Hepatocyte (in vitro differentiated cells): ENCODE measurements at regions not wholly inside any gene's neighbourhood (a gene's known extent, or its start where the extent isn't known, plus 50 kb on each side); places are given as distances from the start of the nearest gene placed in this dataset.

Source experiments
- DNase-seq: peaks from one replicate; pipeline ENCODE4 v3.0.0-alpha.2; 2016; ENCODE audit warnings: low spot score
- H2AFZ ChIP-seq: fragments of 200-600 bp; sonication (generic); 2 replicates; pipeline ENCODE4 v1.6.0; 2016; ENCODE audit warnings: antibody characterized with exemption, mild to moderate bottlenecking
- H3K27ac ChIP-seq: fragments of 200-600 bp; sonication (generic); 2 replicates; pipeline ENCODE4 v1.5.1; 2016; ENCODE audit warnings: mild to moderate bottlenecking
- H3K27me3 ChIP-seq: fragments of 200-600 bp; sonication (generic); 2 replicates; pipeline ENCODE4 v1.6.1; 2016
- H3K36me3 ChIP-seq: fragments of 200-600 bp; sonication (generic); replicated peaks from 2 replicates; pipeline ENCODE4 v1.5.1; 2016; ENCODE audit warnings: low read depth; ENCODE audit not compliant: insufficient read depth
- H3K4me1 ChIP-seq: fragments of 200-600 bp; sonication (generic); 2 replicates; pipeline ENCODE4 v1.5.1; 2016; ENCODE audit warnings: mild to moderate bottlenecking, moderate library complexity; ENCODE audit not compliant: insufficient read depth
- H3K4me2 ChIP-seq: fragments of 200-600 bp; sonication (generic); 2 replicates; pipeline ENCODE4 v1.6.0; 2016
- H3K4me3 ChIP-seq: fragments of 200-600 bp; sonication (generic); 2 replicates; pipeline ENCODE4 v1.5.1; 2016; ENCODE audit warnings: mild to moderate bottlenecking
- H3K79me2 ChIP-seq: fragments of 200-600 bp; sonication (generic); 2 replicates; pipeline ENCODE4 v1.6.0; 2017; ENCODE audit warnings: mild to moderate bottlenecking
- H3K9me2 ChIP-seq: fragments of 200-600 bp; sonication (generic); replicated peaks from 2 replicates; pipeline ENCODE4 v1.6.0; 2017; ENCODE audit warnings: mild to moderate bottlenecking; ENCODE audit not compliant: insufficient read depth
- H3K9me3 ChIP-seq: fragments of 200-600 bp; sonication (generic); 2 replicates; pipeline ENCODE4 v1.5.1; 2016; ENCODE audit warnings: low read depth, mild to moderate bottlenecking
- H4K20me1 ChIP-seq: fragments of 200-600 bp; sonication (generic); 2 replicates; pipeline ENCODE4 v1.6.0; 2016; ENCODE audit warnings: mild to moderate bottlenecking; ENCODE audit not compliant: insufficient read depth, poor library complexity, severe bottlenecking
- EZH2 ChIP-seq: fragments of 200-600 bp; sonication (generic); IDR thresholded peaks from 2 replicates; pipeline ENCODE4 v1.6.1; 2016; ENCODE audit warnings: antibody characterized with exemption, mild to moderate bottlenecking, borderline replicate concordance
- EZH2phosphoT487 ChIP-seq: fragments of 200-600 bp; sonication (generic); IDR thresholded peaks from one replicate; pipeline ENCODE4 v1.6.1; 2018; ENCODE audit warnings: antibody characterized with exemption, mild to moderate bottlenecking, low read depth, moderate library complexity; ENCODE audit not compliant: unreplicated experiment, severe bottlenecking
- WGBS: methylation state at CpG from one replicate; pipeline ENCODE4 v1.1.6; 2016; ENCODE audit warnings: low lambda C conversion rate; ENCODE audit errors: missing lambda C conversion rate; 5-methylcytosine and 5-hydroxymethylcytosine counted together
- TF ChIP-seq, protein P1 (sequence below): fragments of 200-600 bp; sonication (generic); IDR thresholded peaks from 2 replicates; pipeline ENCODE4 v1.5.1; 2016; ENCODE audit warnings: antibody characterized with exemption, mild to moderate bottlenecking; ENCODE audit not compliant: poor library complexity

DNA sequence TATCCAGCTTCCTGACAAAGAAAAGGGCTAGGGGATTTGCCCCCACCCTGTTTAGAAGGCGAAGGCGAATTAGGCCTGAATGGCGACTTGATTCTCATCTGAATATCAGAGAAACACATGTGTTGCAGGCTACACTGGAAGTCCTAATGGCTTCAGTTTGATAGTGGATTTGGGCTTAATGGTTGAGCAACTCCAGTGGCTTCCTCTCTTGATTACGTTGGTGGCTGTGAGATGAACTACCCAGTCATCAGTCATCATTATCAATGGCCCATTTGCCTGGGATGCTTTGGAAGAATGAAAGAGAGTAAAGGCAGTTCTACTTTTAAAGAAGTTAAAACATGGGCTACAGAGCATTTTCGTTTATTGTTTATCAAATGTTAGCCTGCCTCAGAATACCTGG lies 60.9 kb upstream of the IL1R1 start:
- H3K27ac ChIP-seq = no peak overlapping the region
- 83% methylated on average over 5 of the region's 5 CpGs for WGBS
- TF ChIP-seq, protein P1, sequence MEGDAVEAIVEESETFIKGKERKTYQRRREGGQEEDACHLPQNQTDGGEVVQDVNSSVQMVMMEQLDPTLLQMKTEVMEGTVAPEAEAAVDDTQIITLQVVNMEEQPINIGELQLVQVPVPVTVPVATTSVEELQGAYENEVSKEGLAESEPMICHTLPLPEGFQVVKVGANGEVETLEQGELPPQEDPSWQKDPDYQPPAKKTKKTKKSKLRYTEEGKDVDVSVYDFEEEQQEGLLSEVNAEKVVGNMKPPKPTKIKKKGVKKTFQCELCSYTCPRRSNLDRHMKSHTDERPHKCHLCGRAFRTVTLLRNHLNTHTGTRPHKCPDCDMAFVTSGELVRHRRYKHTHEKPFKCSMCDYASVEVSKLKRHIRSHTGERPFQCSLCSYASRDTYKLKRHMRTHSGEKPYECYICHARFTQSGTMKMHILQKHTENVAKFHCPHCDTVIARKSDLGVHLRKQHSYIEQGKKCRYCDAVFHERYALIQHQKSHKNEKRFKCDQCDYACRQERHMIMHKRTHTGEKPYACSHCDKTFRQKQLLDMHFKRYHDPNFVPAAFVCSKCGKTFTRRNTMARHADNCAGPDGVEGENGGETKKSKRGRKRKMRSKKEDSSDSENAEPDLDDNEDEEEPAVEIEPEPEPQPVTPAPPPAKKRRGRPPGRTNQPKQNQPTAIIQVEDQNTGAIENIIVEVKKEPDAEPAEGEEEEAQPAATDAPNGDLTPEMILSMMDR = no peak
- TF ChIP-seq EZH2 = no peak

DNA sequence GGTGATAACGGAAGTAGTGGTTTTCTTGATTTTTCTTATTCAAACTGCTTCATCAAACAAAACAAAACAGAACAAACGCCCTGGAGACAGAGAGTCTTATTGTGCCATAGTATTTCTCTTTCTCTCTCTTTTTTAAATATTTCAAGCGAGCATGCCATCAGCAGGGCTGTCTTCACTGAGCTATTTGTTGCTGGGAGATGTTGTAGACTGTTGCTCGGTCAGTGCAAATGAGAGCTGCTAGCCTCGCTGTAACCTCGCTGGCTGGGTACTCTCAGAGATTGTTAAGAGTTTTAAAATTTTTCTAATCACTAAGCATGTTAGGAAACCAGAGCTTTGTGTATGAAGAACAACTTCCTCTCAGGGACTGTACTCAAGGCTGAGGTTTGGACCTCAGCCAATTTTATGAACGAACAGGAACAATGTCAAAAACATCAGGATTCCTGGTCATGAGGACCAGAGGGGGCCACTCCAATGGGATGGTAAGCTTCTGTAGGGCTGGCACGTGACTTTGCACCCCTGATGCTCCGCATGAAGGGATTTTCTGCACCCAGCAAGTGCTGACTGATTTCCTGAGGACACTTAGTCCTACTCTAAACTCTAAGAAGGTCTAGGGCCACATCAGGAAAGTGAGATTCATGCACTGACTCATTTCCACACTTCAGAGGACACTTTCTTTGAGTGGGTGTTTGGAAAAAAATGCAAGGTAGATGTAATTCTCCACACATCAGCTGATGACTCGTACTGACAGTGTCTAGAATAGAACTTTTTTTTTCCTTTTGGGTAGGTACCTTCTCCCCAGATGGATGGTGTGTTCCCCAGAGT lies 59.8 kb upstream of the IL1R1 start:
- Histone ChIP-seq H3K4me2 (peak overlapping the region; percentile 31), H3K9me3 (no peaks in the 10 kb centered on the region), H3K27me3 (no peaks in the 10 kb centered on the region), H4K20me1 (no peaks in the 10 kb centered on the region), H3K79me2 (no peaks in the 10 kb centered on the region), H3K4me3 (no peak overlapping the region), H3K27ac (peak overlapping the region; percentile 60), H2AFZ (no peak overlapping the region), H3K4me1 (peaks cover 9% of the 10 kb centered on the region), H3K36me3 (no peaks in the 10 kb centered on the region), H3K9me2 (peaks cover under 1% of the 10 kb centered on the region)
- DNase-seq = peak; percentile 53
- TF ChIP-seq EZH2phosphoT487 (no peak), EZH2 (no peak)
- TF ChIP-seq, protein P1 = no peak
- 67% methylated on average over 10 of the region's 10 CpGs for WGBS

More for the DNA sequence above, 60.9 kb upstream of the IL1R1 start:
- DNase-seq = no peak
- H3K36me3 ChIP-seq = no peaks in the 10 kb centered on the region
- H3K9me3 ChIP-seq = no peaks in the 10 kb centered on the region
- H3K9me2 ChIP-seq = peaks cover 3% of the 10 kb centered on the region
- H2AFZ ChIP-seq = no peak overlapping the region
- H3K4me1 ChIP-seq = peaks cover 9% of the 10 kb centered on the region
- no peak overlapping the region for H3K4me3 ChIP-seq
- H3K79me2 ChIP-seq = no peaks in the 10 kb centered on the region
- no peaks in the 10 kb centered on the region for H3K27me3 ChIP-seq
- H3K4me2 ChIP-seq = no peak overlapping the region
- no peaks in the 10 kb centered on the region for H4K20me1 ChIP-seq

DNA sequence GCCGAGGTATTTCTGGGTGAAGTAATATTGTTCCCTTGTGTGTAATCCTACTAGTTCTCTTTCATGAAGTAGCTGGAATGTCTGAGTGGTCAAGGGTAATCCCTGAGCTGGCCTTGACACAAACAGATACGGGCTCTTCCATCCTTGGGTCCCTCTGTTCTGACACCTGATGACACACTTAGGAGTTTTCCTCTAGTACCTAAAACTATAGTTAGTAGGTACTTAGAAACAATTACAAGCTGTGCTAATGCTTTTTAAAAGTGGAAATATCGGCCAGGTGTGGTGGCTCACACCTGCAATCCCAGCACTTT lies 59.2 kb upstream of the IL1R1 start:
- Histone ChIP-seq H3K36me3 (no peaks in the 10 kb centered on the region), H3K4me3 (no peak overlapping the region), H3K9me3 (no peaks in the 10 kb centered on the region), H3K4me2 (no peak overlapping the region), H3K79me2 (no peaks in the 10 kb centered on the region), H2AFZ (no peak overlapping the region), H3K4me1 (peaks cover 9% of the 10 kb centered on the region), H3K27ac (peak overlapping the region; percentile 60), H3K27me3 (no peaks in the 10 kb centered on the region), H3K9me2 (no peaks in the 10 kb centered on the region), H4K20me1 (no peaks in the 10 kb centered on the region)
- 93% methylated on average over 3 of the region's 3 CpGs for WGBS
- DNase-seq = no peak
- TF ChIP-seq EZH2 = no peak
- no peak for TF ChIP-seq EZH2phosphoT487

DNA sequence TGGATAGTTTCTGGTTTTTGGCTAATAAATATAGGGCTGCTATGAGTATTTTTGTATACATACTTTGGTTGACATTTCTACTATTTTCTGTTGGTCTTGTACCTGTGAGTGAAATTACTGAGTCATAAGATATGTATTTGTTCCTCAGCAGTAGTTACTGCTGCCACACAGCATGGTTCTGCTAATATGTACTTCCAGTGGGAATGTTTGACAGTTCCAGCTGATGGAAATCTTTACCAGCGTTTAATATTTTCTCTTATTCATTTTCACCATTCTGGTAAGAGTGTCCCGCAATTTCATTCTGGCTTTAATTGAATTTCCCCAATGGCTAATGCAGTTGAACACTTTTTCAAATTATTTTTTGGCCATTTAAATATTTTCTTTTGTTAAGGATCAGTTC lies 57.9 kb upstream of the IL1R1 start:
- H3K4me2 ChIP-seq = no peak overlapping the region
- H3K4me1 ChIP-seq = peaks cover 9% of the 10 kb centered on the region
- no peak overlapping the region for H3K27ac ChIP-seq
- TF ChIP-seq, protein P1 = no peak
- 84% methylated on average over 2 of the region's 2 CpGs for WGBS
- H3K36me3 ChIP-seq = no peaks in the 10 kb centered on the region
- H3K27me3 ChIP-seq = no peaks in the 10 kb centered on the region
- no peaks in the 10 kb centered on the region for H3K9me3 ChIP-seq
- DNase-seq = no peak
- no peaks in the 10 kb centered on the region for H3K79me2 ChIP-seq
- H2AFZ ChIP-seq = no peak overlapping the region
- H3K9me2 ChIP-seq = no peaks in the 10 kb centered on the region
- H3K4me3 ChIP-seq = no peak overlapping the region
- no peaks in the 10 kb centered on the region for H4K20me1 ChIP-seq
